HPDE6-E6E7 (cell line): ENCODE measurements at regions not wholly inside any gene's neighbourhood (a gene's known extent, or its start where the extent isn't known, plus 50 kb on each side); places are given as distances from the start of the nearest gene placed in this dataset.
"Not testable (repeated sequence)": the region's sequence is repeated elsewhere in the genome, so short reads cannot be mapped to it uniquely, and the experiment has no call there.

Source experiments
- DNase-seq: peaks from one replicate; pipeline ENCODE4 v3.0.0; 2011; ENCODE audit warnings: missing footprints; ENCODE audit errors: extremely low spot score

DNA sequence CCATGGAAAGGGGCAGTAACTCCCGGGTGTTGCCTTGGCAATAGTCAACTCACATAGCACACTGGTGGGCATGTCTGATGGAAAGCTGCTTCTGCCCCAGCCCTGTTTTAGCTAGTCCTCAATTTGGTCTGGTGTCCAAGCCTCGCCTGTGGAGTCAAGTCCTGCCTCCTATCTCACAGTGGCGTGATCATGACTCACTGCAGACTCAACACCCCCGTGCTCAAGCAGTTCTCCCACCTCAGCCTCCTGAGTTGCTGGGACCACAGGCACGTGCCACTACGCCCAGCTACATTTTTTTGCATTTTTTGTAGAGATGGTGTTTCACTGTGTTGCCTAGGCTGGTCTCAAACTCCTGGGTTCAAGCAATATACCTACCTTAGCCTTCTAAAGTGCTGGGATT is 218.9 kb upstream of the FRG2C start:
- not testable (repeated sequence) for DNase-seq

DNA sequence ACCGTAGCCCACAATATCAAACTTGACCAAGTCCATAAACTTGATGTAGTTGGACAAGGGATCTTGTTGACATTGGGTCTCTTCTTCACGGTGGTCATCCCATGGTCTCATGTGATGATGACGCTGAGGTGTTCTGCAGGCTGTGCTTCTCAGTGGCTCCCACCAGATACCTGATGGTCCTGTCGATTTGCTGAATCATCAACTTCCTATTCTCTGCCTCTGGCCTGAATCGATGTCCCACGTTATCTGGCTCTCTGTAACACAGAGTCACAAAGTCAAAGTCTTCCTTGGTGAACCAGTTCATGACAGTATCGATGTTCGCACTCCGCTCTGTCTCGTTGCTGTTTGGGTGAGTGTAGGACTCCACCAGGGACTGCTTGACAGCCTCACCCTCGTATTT is 217.2 kb upstream of the FRG2C start:
- not testable (repeated sequence) for DNase-seq

DNA sequence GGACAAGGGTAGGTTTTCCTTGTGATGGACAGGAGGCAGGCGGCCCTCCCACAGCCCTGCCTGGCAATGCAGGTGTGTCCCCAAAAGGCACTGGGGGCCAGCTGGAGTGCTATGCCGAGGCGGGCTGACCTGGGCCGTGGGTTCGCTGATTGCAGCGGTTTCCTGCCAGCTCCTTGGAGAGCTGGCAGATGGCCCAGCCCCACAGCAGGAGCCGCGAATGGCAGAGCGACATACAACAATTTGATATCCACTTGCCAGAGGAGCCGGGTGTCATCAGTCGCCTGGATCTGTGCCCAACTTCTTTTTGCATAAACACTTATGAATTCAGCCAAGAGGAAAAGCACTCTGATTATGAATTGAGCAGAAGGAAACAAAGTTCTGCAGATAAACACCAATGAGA is 210.8 kb upstream of the FRG2C start:
- DNase-seq, result not testable (repeated sequence)

DNA sequence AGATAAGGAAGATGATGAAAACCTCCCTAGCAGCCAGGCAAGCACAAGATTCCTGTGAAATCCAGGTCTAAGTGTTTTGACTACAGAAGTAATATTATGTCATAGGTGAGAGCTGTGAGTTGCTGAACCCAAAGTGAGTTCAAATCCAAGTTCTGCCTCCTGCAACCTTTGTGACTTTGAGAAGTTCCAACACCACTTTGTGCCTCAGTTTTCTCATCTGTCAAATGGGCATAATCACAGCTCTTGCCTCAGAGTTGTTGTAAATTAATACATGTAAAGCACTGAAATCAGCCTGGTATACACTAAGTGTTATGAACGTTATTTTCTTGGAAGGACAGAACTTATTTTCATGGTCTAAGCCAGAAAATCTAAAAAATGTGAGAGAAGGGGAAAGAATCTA is 210.3 kb upstream of the FRG2C start:
- DNase-seq, result not testable (repeated sequence)

DNA sequence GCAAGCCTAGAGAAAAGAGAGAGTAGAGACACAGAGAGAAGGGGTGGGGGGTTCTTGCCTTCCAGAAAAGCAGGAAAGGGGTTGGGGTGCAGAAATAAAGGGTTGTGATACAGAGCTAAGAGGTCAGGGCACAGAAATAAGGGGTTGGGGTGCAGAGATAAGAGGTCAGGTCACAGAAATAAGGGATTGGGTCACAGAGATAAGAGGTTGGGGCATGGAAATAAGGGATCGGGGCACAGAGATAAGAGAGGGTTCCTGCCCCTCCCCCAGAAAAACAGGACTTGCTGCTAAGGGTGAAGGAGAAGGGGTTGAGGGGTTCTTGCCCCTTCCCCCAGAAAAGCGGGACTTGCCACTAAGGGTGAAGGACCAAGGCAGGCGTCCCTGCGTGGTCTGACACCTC is 189.6 kb upstream of the FRG2C start:
- not testable (repeated sequence) for DNase-seq

DNA sequence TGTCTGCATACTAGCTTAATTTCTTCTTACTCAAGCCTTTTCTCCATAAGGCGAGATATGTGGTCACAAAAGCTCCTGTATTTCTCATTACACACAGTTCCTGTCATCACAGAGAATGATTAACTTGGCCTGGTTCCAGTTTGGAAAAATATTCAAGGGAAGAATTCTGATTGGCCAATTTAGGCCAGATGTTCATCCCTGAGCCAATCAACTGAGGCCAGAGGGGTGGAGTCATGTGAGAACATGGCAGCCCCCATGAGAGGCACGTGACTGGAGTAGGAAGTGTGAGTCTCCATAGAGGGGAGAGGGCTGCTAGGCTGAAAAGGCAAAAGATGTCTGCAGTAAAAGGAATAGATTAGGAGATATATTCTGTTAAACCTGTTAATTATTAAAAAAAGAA is 167.5 kb upstream of the FRG2C start:
- DNase-seq, result not testable (repeated sequence)

DNA sequence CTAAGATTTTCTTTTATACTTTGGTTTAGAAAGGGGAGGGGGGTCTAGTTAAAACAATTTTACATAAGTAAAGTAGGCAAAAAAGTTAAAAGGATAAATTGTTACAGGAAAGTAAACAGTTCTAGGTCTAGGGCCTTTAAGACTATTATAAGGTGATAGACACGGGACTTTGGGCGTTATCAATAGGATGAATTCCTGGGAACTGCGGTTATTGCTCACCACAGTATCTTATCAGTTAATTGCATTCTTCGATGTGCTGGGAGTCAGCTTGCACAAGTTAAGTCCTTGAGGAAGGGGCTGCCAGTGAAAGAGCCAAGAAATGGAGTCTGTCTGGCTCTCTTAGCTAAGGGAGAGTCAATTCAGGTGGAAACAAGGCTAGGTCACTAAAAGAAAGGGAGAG is 163.8 kb upstream of the FRG2C start:
- not testable (repeated sequence) for DNase-seq

DNA sequence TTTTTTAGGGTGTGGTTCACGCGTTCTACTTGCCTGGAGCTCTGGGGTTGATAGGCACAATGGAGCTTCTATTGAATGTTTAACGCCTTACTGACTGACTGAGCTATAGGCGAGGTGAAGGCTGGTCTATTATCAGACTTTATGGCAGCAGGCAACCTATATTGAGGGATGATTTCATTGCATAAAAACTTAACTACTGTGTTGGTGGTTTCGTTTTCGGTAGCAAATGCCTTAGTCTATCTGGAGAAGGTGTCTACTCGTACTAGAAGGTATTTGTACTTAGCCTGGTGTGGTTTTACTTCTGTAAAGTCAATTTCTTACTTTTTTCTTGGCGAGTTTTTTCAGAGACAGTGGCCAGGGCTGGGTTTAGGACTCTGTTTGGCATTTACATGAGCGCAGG is 162.0 kb upstream of the FRG2C start:
- DNase-seq, result not testable (repeated sequence)

DNA sequence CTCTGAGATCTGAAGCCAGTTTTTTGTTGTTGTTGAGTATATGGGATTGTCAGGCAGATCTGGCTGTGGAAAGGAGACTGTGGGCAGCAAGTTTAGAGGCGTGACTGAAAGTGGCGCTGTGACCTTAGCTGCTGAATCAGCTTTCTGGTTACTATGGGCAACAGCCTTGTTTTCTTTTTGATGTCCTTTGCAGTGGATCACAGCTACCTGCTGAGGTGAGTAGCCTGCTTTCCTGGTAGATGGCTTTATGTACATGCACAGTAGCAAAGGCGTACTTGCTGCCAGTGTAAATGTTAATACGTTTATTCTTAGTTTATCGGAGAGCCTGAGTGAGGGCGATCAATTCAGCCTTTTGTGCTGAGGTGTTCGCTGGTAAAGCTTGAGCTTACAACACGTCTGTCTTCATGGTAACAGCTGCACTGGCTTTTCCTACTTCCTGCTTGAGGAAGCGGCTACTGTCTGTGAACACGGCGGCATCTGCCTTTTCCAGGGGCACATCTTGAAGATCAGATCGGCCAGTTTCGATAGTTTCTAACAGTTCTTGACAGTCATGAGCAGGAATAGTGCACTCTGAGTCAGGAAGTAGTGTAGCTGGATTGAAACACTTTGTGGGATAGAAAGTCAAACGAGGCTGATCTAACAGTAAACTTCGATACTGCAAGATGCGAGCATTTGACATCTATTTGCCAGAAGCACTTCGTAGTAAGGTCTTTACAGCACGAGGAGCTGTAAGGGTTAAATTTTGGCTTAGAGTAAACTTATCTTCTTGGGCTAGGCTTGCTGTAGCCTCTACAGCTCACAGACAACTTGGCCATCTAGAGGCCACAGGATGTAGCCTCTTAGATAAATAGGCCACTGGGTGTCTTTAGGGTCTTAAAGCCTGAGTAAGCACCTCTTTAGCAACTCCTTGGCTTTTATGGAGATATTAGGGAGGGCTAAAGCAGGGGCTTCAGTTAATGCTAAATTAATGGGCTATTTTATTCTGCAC is 161.1 kb upstream of the FRG2C start:
- not testable (repeated sequence) for DNase-seq

DNA sequence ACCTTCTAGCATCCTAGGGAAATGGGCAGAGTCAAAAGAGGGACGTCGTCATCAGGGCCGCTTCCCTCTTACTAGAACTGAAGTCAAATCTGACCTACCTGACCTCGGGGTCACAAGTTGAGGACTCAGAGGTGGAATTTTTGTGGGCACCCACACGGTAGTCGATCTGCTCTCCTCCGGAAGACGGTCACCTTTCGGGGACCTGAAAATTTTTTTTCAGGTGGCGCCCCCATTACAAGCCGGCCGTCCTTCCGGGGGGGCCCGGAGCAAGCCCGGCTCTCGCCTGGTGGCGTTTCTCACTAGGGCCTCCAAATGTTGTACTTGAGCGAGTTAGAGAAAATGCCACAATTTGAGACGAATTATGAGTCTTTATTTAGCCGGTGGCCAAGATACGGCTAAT is 157.5 kb upstream of the FRG2C start:
- no peak for DNase-seq

DNA sequence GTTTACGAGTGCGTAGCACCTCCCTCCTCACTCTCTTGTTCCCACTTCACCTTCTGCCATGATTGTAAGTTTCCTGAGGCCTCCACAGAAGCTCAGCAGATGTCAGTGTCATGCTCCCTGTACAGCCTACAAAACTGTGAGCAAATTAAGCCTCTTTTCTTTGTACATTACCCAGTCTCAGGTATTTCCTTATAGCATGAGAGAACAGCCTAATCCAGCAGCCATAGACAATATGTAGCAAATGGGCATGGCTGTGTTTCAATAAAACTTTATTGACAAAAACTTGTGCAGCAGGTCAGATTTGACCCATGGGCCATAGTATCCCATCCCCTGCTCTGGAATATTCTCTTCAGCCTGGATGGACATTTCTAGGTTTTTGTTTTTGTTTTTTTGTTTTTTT is 156.2 kb upstream of the FRG2C start:
- DNase-seq, result not testable (repeated sequence)

DNA sequence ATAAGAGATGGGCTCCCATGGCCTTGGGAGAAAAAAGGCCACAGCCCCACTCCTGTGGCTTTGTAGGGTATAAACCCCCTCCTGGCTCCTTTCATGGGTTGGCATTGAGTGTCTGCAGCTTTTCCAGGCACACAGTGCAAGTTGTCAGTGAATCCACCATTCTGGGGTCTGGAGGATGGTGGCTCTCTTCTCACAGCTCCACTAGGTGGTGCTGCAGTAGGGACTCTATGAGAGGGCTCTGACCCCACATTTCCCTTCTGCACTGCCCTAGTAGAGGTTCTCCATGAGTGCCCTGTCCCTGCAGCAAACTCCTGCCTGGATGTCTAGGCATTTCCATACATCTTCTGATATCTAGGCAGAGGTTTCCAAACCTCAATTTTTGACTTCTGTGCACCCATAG is 136.5 kb upstream of the FRG2C start:
- DNase-seq, result not testable (repeated sequence)

DNA sequence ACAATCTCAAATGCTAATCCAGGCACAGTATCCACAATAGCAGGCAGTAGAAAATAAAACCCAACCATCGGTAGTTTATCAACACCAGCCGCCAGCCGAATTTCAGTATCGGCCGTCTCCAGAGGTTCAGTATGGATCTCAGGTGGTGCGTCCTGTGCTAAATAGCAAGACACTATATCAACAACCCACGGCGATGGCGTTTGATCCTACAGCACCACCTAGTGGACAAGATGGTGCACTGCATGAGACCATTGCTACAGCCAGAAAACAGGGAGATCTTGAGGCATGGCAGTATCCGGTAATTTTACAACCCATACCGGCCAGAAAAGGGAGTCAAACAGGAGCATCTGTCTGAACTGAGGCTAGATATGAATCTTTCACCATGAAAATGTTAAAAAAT is 112.0 kb upstream of the FRG2C start:
- DNase-seq, result not testable (repeated sequence)

DNA sequence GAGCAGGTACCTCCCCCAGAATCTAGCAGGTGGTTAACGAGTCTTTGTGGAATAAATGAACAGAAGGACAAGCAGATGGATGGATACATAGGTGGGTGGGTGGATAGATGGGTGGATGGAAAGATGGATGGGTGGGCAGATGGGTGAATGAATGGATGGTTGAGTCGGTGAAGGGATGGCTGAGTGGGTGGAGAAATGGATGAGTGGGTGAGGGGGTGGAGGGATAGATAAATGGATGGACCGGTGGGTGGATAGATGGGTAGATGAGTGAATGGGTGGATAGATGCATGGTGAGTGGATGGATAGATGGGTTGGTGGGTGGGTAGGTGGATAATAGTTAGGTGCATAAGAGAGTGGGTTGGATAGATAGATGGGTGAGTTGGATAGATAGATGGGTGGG is 99.7 kb upstream of the FRG2C start:
- DNase-seq, result not testable (repeated sequence)

DNA sequence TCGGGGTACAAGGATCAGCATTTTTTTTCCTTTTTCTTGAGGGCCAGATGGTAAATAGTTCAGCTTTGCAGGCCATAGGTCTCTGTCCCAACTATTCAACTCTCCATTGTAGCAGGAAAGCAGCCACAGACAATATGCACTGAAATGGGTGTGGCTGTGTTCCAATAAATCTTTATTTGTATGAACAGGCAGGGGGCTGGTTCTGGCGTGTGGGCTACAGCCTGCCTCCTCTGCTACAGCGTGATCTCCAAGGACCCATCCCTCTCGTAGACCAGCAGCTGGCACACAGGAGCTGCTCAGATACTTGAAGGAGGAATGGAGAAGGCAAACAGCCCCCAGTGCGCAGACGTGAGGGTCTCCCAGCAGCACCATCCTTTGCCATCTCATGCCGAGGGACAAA is 91.8 kb upstream of the FRG2C start:
- DNase-seq, result not testable (repeated sequence)

DNA sequence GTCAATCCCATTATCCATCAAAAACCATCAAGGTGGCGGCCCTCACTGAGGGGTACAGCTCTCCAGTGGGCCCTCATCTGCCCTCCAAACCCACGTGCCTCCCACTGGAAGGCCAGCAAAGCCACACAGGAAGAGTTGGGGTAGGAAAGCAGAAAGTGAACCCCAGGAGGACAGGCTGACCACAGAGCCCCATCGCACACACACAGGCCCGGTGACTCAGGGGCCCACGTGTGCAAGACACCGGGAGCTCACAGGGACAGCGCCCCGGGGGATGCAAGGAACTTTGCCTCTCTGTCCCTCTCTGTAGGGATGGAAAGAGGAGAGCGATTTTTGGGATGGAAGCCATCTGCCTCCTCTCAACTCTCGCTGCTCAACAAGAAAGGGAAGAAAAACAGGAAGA is 85.0 kb upstream of the FRG2C start:
- DNase-seq, result not testable (repeated sequence)

DNA sequence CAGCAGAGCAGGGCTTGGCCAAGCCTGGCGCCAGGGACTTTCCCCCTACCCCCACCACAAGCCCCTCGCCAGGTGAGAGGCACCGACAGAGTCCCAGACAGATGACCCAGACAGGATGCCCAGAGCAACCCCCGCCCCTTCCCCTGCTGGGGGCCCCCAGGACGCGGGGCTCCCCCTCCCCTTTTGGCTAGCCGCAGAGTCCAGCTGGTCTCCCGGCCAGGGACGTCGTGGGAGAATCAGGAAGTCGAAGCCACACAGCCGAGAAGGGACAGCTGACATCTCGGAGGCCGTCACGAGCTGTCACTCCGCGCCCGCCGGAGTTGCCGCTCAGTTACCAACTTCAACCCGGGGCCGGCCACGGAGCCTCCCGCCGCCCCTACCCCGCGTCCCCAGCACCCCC is 84.6 kb upstream of the FRG2C start:
- not testable (repeated sequence) for DNase-seq

DNA sequence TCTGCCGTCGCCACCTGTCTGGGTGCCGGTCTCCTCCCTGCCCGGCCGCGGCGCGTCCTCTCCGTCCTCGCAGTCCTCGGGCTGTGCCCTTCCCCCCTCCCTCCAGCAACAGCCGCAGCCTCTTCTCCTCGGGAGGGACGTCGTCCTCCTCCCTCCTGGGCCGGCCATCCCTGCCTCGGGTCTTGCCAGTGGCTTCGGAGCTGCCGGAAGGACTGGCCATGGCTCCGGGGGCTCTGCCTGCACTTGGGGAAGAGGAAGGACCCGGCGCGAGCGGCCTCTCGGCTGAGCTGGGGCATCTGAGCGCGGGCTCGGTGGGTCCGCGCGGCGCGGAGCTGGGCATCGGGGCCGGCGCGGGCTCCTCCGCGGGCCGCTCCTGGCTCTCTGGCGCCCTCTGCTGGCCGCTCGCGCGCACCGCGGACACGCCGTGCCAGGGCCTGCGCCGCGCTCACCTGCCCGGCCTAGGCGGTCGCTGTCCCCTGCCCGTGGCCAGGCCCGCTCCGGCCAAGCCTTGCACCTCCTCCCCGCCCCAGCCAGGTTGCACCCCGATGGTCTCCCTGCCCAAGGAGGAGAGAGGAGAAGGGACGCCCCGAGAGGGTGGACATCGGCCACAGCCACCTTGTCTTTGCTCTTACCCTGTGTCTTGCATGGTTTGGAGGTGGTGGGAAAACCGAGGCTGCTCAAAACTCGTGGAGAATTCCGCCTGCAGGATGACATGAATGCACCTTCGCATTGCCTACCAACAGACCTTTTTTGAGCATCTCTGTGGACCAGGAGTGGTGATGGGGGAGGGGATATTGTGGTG is 83.9 kb upstream of the FRG2C start:
- not testable (repeated sequence) for DNase-seq

DNA sequence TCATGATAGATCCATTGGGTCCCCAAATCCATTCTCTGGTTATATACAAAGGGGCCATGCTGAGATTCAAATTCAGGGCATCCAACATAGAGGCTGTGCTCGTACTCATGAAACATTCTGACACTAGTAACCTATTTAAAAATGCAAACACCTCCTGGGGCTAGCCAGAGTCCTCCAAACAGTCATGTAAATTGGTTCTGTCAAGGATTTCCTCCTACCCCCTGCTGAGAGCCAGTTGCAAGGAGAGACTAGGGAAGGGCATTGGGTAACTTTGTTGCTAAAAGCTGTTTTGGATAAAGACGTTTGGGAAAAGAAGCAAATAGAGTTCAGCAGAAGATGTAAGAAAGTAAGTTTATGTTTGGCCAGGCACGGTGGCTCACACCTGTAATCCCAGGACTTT is 81.6 kb upstream of the FRG2C start:
- not testable (repeated sequence) for DNase-seq

DNA sequence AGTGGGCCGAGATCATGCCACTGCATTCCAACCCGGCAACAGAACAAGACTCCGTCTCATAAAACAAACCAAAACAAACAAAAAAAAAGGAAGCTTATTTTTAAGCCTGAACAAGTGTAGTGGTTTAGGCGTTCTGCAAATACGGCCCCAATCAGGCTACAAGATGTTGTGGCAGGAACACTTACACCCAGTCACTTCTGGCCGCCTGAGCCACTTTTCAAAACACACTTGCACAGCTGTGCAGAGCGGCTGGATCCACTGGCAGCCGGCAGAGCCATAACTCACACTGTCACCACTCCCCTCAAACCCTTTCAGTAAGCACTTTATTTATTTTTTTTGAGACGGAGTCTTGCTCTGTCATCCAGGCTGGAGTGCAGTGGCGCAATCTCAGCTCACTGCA is 81.0 kb upstream of the FRG2C start:
- DNase-seq, result not testable (repeated sequence)

DNA sequence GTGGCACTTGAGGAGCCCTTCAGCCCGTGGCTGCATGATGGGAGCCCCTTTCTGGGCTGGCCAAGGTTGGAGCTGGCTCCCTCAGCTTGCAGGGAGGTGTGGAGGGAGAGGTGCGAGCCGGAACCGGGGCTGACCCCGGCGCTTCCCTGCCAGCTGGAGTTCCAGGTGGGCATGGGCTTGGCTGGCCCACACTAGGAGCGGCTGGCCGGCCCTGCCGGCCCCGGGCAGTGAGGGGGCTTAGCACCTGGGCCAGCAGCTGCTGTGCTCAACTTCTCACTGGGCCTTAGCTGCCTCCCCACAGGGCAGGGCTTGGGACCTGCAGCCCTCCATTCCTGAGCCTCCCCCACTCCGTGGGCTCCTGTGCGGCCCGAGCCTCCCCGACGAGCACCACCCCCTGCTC is 76.4 kb upstream of the FRG2C start:
- DNase-seq, result not testable (repeated sequence)

DNA sequence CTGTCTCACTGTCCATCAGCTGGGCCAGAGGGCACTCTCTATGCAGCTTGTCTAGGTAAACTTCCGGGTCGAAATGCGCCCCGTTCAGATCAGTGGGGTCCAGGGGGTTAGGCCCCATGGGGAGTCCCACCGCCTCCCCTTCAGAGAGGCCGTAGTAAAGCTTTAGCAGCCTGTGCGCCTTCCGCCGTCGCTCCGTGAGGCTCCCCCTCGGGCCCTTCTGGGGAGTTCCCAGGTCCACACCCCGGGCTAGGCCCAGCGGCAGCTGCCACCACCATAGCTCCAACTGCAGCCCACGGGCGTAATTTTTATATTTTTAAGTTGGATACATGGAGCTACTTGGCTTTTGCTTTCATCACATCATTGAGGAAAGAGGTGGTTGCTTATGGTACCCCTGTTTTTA is 73.7 kb upstream of the FRG2C start:
- DNase-seq, result not testable (repeated sequence)
